Muscle of arm (tissue), 1 donor: ENCODE measurements at regions not wholly inside any gene's neighbourhood (a gene's known extent, or its start where the extent isn't known, plus 50 kb on each side); places are given as distances from the start of the nearest gene placed in this dataset.

Source experiments
- DNase-seq: peaks from one replicate; pipeline ENCODE4 v3.0.0-alpha.2; 2013

- DNase-seq: no peak
Measured at GRCh38 chr17:33352526-33352925, 59.4 kb upstream of the ASIC2 start.

- DNase-seq: no peak
Measured at GRCh38 chr17:33356266-33356665, 63.2 kb upstream of the ASIC2 start.

GRCh38 chr17:33363475-33363874, 70.4 kb upstream of the ASIC2 start:
- DNase-seq: no peak

- no peak for DNase-seq
Measured at GRCh38 chr17:33366960-33367359, 73.9 kb upstream of the ASIC2 start.

GRCh38 chr17:33369149-33369548, 76.1 kb upstream of the ASIC2 start:
- no peak for DNase-seq

- DNase-seq: no peak
Measured at GRCh38 chr17:33369876-33370275, 76.8 kb upstream of the ASIC2 start.

GRCh38 chr17:33370401-33370800, 77.3 kb upstream of the ASIC2 start:
- DNase-seq: no peak

GRCh38 chr17:33371377-33371776, 78.3 kb upstream of the ASIC2 start:
- DNase-seq: no peak

GRCh38 chr17:33373273-33373672, 80.2 kb upstream of the ASIC2 start:
- DNase-seq: no peak

GRCh38 chr17:33375103-33375502, 82.0 kb upstream of the ASIC2 start:
- no peak for DNase-seq

GRCh38 chr17:33375783-33376182, 82.7 kb upstream of the ASIC2 start:
- no peak for DNase-seq

- DNase-seq: no peak
Measured at GRCh38 chr17:33377837-33378595, 84.9 kb upstream of the ASIC2 start.

- DNase-seq: no peak
Measured at GRCh38 chr17:33381201-33381600, 88.1 kb upstream of the ASIC2 start.

GRCh38 chr17:33383488-33384023, 90.5 kb upstream of the ASIC2 start:
- no peak for DNase-seq

GRCh38 chr17:33385133-33385532, 92.0 kb upstream of the ASIC2 start:
- no peak for DNase-seq

GRCh38 chr17:33385713-33386112, 92.6 kb upstream of the ASIC2 start:
- no peak for DNase-seq

GRCh38 chr17:33387406-33387805, 94.3 kb upstream of the ASIC2 start:
- no peak for DNase-seq

GRCh38 chr17:33389504-33390135, 96.5 kb upstream of the ASIC2 start:
- no peak for DNase-seq

- DNase-seq: no peak
Measured at GRCh38 chr17:33390479-33391176, 97.5 kb upstream of the ASIC2 start.

GRCh38 chr17:33396818-33397217, 103.7 kb upstream of the ASIC2 start:
- no peak for DNase-seq

GRCh38 chr17:33398386-33398785, 105.3 kb upstream of the ASIC2 start:
- no peak for DNase-seq

GRCh38 chr17:33401249-33401648, 108.2 kb upstream of the ASIC2 start:
- no peak for DNase-seq

- DNase-seq: no peak
Measured at GRCh38 chr17:33403194-33403593, 110.1 kb upstream of the ASIC2 start.
